Naive thymus-derived CD8-positive, alpha-beta T cell (primary cell): ENCODE measurements at regions not wholly inside any gene's neighbourhood (a gene's known extent, or its start where the extent isn't known, plus 50 kb on each side); places are given as distances from the start of the nearest gene placed in this dataset.
A peak's percentile ranks its signal among the peaks of the same experiment; 100 is the strongest.

Source experiments
- ATAC-seq, 2 donors: fragments of 150-1000 bp; cut with Tn5 transposase in 1 of 2; sonication (Bioruptor Pico), chemical (Tn5 transposase) in 1 of 2; 1 replicate in 1 of 2; 2 replicates in 1 of 2; pipeline ENCODE4 v1.10.0; 2021; ENCODE audit warnings: mild to moderate bottlenecking in 2 of 2, moderate library complexity in 2 of 2
- POLR2A ChIA-PET: fragments of 350-600 bp; sonication (Branson Sonifier 250); formaldehyde crosslinking; loops from one replicate; lab custom pipeline; 2021; ENCODE audit warnings: antibody characterized with exemption; lab: Charles Lee
- DNase-seq, 10 donors: peaks; one replicate each; pipeline versions ENCODE4 v3.0.0 to v3.0.0-alpha.2; 2020 to 2022
- H3K27ac Mint-ChIP-seq, 10 donors: one replicate each; pipeline ENCODE4 v1.8.0; 2020 to 2022; ENCODE audit warnings: mild to moderate bottlenecking in 10 of 10, mixed read lengths in 10 of 10, moderate library complexity in 4 of 10, inconsistent platforms in 1 of 10
- H3K27me3 Mint-ChIP-seq, 5 donors: one replicate each; pipeline ENCODE4 v1.8.0; 2021 to 2022; ENCODE audit warnings: mixed read lengths in 5 of 5
- H3K36me3 Mint-ChIP-seq, 3 donors: one replicate each; pipeline ENCODE4 v1.8.0; 2020 to 2022; ENCODE audit warnings: mixed read lengths in 3 of 3, mild to moderate bottlenecking in 2 of 3, inconsistent platforms in 1 of 3
- H3K4me1 Mint-ChIP-seq, 4 donors: one replicate each; pipeline ENCODE4 v1.8.0; 2021 to 2022; ENCODE audit warnings: mixed read lengths in 4 of 4
- H3K4me3 Mint-ChIP-seq, 10 donors: one replicate each; pipeline ENCODE4 v1.8.0; 2020 to 2022; ENCODE audit warnings: mild to moderate bottlenecking in 10 of 10, mixed read lengths in 10 of 10, moderate library complexity in 6 of 10, inconsistent platforms in 1 of 10
- H3K9me3 Mint-ChIP-seq, 9 donors: one replicate each; pipeline ENCODE4 v1.8.0; 2020 to 2022; ENCODE audit warnings: mixed read lengths in 9 of 9, mild to moderate bottlenecking in 3 of 9, inconsistent platforms in 1 of 9, moderate library complexity in 1 of 9

DNA sequence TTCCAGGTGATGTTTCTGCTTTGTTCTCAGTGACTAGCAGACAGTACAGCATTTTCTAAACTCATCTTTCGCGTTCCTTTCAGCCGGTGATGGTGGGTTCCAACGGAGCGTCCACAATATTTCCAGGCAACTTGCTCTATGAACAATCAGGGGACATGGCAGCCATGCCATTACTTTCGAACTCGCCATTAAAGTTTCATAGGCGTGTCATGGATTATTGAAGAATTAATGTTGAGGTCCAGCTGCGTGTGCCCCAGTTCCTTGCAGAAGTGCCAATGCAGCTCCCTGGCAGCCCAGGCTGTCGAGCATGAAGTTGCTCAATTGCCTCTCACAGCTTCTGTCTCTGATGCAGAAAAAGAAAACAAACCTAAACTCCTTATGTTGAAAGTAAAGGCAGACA, 262.2 kb downstream of the IRX2 start:
- peaks cover 0 to 2% (median 0%) of the 10 kb centered on the region in 5 donors for H3K27me3 Mint-ChIP-seq
- H3K36me3 Mint-ChIP-seq: no peaks in the 10 kb centered on the region
- POLR2A ChIA-PET: no interaction called here
- ATAC-seq (no peak), DNase-seq (no peak)
- peaks cover 0 to 9% (median 5%) of the 10 kb centered on the region in 9 donors for H3K9me3 Mint-ChIP-seq
- no peak overlapping the region for H3K4me3 Mint-ChIP-seq
- no peak overlapping the region for H3K27ac Mint-ChIP-seq
- no peaks in the 10 kb centered on the region for H3K4me1 Mint-ChIP-seq

DNA sequence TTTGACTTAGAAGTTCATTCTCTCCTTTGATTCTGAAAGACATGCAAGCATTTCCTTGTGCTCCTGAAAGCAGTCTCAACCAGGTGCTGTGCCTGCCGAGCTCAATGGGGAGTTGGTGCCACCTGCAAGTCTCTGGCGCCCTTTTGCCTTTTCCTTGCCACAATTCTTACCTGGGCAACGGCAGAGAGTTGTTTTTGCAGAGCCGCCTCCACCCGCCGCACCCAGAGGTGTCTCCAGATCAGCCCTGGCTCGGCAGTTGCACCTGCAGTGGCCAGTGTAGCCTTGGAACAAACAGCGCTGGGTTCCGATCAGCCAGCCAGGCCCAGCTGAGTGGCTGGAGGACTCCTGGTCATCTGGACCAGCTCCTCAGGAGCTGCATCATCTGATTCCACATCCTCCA, 262.9 kb downstream of the IRX2 start:
- no peak overlapping the region for H3K27ac Mint-ChIP-seq
- no peak overlapping the region for H3K4me3 Mint-ChIP-seq
- POLR2A ChIA-PET: no interaction called here
- DNase-seq (no peak), ATAC-seq (no peak)
- H3K4me1 Mint-ChIP-seq: no peaks in the 10 kb centered on the region
- H3K36me3 Mint-ChIP-seq: no peaks in the 10 kb centered on the region
- H3K27me3 Mint-ChIP-seq: peaks cover 0 to 2% (median 0%) of the 10 kb centered on the region in 5 donors
- peaks cover 0 to 9% (median 6%) of the 10 kb centered on the region in 9 donors for H3K9me3 Mint-ChIP-seq

DNA sequence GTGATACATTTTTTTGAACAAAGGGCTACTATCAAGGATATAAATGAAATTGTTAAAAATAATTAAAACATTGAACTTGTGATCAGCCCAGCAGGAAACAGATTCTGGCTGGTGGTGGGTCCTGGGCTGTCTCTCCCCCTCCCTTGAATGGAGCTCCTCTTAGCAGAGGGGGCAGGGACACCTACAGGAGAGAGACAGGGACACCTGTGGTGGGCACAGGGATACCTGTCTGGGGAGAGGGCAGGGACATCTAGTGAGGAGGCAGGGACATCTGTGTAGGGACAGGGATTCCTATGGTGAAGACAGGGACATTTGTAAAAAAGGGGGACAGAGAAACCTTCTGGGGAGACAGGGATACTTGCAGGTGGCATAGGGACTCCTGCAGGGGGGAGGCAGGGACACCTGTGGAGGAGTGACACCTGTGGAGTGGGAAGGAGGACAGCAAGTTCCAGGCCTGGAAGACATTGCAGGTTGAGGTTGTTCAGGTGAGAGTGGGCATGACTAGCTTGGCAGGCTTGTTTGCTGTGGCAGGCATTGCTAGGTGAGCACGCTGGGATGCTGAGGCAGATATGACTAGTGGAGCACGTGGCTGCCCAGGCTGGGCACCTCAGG, 264.2 kb downstream of the IRX2 start:
- Mint-ChIP-seq H3K27me3 (peaks cover 0 to 2% (median 0%) of the 10 kb centered on the region in 5 donors), H3K4me1 (no peaks in the 10 kb centered on the region), H3K36me3 (peaks cover 0 to 6% (median 0%) of the 10 kb centered on the region in 3 donors), H3K27ac (peak overlapping the region in 1 of 10 donors; percentile 40), H3K9me3 (peaks cover 0 to 17% (median 10%) of the 10 kb centered on the region in 9 donors), H3K4me3 (no peak overlapping the region)
- no peak for ATAC-seq
- POLR2A ChIA-PET: no interaction called here
- DNase-seq: no peak

DNA sequence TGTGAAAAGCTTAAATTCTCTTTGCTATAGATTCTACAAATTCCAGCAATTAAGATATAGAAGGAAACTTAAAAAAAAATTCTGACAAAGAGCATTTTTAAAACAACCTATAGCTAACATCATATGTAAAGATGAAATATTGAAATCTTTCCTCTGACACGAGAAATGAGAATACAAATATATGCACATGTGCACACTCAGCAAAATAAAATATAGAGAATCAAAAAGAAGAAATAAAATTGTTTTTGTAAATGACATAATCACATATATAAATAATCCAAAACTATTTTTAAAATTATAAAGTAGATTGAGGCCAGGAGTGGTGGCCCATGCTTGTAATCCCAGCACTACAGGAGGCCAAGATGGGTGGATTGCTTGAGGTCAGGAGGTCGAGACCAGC, 265.1 kb downstream of the IRX2 start:
- POLR2A ChIA-PET: no interaction called here
- Mint-ChIP-seq H3K9me3 (peaks cover 0 to 26% (median 19%) of the 10 kb centered on the region in 9 donors), H3K27ac (no peak overlapping the region), H3K4me3 (no peak overlapping the region), H3K4me1 (no peaks in the 10 kb centered on the region), H3K36me3 (peaks cover 0 to 13% (median 0%) of the 10 kb centered on the region in 3 donors), H3K27me3 (peaks cover 0 to 2% (median 0%) of the 10 kb centered on the region in 5 donors)
- ATAC-seq (no peak), DNase-seq (no peak)

DNA sequence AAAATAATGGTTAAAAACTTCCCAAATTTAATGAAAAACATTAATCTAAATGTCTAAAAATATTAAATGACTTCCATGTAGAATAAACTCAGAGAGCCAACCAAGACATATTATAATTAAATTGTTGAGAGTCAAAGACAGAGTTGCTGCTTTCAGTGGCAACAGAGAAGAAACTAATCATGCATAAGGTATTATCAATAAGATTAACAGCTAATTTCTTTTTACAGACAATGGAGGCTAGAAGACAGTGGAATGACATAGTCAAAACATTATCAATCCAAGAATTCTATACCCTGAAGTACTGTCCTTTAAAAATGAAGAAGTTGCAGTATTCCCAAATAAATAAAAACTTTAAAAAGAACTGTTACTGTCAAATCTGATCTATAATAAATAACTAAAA, 268.7 kb downstream of the IRX2 start:
- POLR2A ChIA-PET: no interaction called here
- H3K27me3 Mint-ChIP-seq: peaks cover 0 to 13% (median 3%) of the 10 kb centered on the region in 5 donors
- no peak overlapping the region for H3K4me3 Mint-ChIP-seq
- H3K27ac Mint-ChIP-seq: no peak overlapping the region
- no peak for ATAC-seq
- DNase-seq: no peak
- peaks cover 2 to 39% (median 22%) of the 10 kb centered on the region in 9 donors for H3K9me3 Mint-ChIP-seq
- H3K4me1 Mint-ChIP-seq: no peaks in the 10 kb centered on the region
- H3K36me3 Mint-ChIP-seq: peaks cover 0 to 13% (median 0%) of the 10 kb centered on the region in 3 donors

DNA sequence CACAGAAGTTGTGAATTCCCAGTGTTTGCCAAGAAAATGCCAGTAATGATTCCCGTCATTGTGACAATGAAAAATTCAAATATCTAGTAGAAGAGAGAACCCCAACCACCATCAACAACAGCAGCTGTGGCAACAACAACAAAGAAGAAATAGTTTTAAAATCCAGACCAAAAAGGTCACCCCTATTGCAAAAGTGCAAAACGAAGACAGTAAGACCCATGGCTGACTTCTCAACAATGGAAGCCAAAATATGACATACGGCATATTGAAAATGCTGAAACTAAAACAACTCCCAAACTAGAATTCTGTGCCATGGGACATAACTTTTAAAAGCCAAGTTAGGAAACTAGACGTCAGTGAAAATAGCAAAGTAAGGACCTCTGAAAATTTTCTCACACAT, 270.6 kb downstream of the IRX2 start:
- Mint-ChIP-seq H3K9me3 (peaks cover 2 to 35% (median 22%) of the 10 kb centered on the region in 9 donors), H3K4me1 (no peaks in the 10 kb centered on the region), H3K27ac (no peak overlapping the region), H3K27me3 (peaks cover 0 to 18% (median 8%) of the 10 kb centered on the region in 5 donors), H3K36me3 (peaks cover 0 to 13% (median 0%) of the 10 kb centered on the region in 3 donors), H3K4me3 (no peak overlapping the region)
- DNase-seq (no peak), ATAC-seq (no peak)
- POLR2A ChIA-PET: no interaction called here

DNA sequence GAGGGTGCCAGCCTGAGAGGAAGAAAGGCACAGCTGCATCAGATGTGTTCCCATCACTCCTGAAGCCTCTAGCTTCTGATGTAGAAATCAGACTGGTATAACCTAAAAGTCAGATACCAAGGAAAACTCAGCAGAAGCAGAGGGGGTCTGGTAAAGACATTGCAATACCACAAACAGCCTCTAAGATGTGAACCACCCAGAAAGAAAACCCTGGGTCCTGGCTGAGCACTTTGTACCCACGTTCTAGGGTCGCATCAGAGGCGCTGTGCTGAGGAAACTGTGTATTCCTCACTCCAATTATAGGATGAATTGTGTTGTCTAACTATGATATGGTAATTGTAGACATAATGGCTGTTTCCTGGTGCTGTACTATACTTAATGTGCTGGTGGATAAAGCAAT, 275.6 kb downstream of the IRX2 start:
- H3K27me3 Mint-ChIP-seq: peaks cover 0 to 23% (median 8%) of the 10 kb centered on the region in 5 donors
- H3K36me3 Mint-ChIP-seq: no peaks in the 10 kb centered on the region
- POLR2A ChIA-PET: no interaction called here
- H3K4me1 Mint-ChIP-seq: no peaks in the 10 kb centered on the region
- DNase-seq: no peak
- peaks cover 0 to 11% (median 3%) of the 10 kb centered on the region in 9 donors for H3K9me3 Mint-ChIP-seq
- no peak overlapping the region for H3K4me3 Mint-ChIP-seq
- H3K27ac Mint-ChIP-seq: no peak overlapping the region
- ATAC-seq: no peak

DNA sequence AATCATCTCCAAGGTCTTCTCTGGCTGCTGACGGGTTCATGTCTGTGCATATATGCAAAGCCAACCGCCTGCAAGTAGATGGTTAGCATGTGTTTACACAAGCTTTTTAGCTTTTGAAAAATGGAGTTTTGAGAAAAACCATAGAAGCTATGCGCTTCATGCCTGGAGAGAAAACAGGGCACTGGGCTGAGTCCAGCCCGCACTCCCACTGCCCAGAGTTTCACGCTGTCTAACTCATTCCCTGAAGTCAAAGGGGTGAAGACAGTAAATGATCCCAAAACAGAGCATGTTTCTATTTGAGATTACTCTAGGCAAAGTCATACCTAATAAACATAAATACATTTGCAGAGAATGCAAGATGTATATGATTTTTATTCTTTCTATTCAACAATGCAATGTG, 278.8 kb downstream of the IRX2 start:
- Mint-ChIP-seq H3K4me3 (no peak overlapping the region), H3K36me3 (no peaks in the 10 kb centered on the region), H3K4me1 (no peaks in the 10 kb centered on the region), H3K9me3 (peaks cover 0 to 2% (median 0%) of the 10 kb centered on the region in 9 donors), H3K27ac (no peak overlapping the region), H3K27me3 (peaks cover 0 to 13% (median 6%) of the 10 kb centered on the region in 5 donors)
- POLR2A ChIA-PET: no interaction called here
- ATAC-seq (no peak), DNase-seq (no peak)

DNA sequence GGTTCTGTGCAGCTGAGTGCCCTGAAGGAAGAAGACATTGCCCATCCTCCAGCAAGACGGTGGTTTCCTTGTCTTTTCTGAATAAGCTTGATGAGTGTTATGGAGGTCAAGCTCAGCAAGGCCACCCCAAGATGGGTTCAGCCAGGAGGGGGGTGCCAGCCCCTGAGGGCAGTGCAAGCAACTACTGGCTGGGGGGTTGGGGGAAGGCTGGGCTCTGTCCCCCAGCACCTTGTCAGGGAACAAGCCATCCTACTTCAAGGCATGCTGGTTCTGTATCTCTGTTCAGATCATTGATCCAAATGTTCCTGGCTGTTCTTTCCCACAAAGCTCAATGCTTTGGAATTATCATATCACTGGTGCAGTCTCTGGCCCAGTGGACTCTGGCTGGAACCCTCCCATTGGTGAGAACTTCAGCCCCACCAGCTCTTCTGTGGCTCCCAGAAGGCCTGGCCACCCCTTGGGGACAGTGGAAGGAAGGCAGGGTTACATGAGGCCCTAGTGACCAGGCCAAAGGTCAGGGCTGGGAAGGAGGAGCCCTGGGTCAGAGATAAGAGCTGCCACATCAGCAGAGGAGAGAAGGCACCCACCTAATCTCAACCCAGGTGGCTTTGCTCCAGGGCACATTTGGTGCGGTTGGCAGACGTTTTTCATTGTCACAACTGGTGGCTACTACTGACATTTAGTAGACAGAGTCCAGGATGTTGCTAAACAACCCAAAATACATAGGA, 280.2 kb downstream of the IRX2 start:
- Mint-ChIP-seq H3K27me3 (peaks cover 0 to 10% (median 4%) of the 10 kb centered on the region in 5 donors), H3K36me3 (no peaks in the 10 kb centered on the region), H3K9me3 (peaks cover 0 to 2% (median 0%) of the 10 kb centered on the region in 9 donors), H3K4me1 (no peaks in the 10 kb centered on the region), H3K27ac (no peak overlapping the region), H3K4me3 (no peak overlapping the region)
- ATAC-seq: no peak
- POLR2A ChIA-PET: no interaction called here
- no peak for DNase-seq

DNA sequence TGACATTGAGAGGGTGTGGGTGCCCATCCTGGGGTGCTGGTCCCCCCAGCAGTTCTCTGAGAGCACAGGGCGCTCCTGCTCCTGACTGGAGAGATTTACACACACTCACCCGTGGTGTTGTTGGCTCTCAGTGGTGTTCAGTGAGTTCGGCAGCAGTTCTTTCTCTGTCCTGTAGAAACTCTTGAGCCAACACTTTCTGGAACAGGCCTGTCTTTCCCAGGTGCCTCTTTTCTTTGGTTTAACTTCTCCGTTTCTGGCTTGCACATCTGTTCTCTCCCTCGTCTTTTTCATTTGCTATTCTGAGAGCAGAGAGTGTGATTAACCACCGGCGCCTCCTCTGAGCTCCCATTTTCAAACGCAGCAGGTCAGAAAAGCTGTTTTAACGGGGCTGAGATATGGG, 284.5 kb downstream of the IRX2 start:
- Mint-ChIP-seq H3K4me3 (no peak overlapping the region), H3K4me1 (peaks cover 0 to 1% (median 0%) of the 10 kb centered on the region in 4 donors), H3K36me3 (no peaks in the 10 kb centered on the region), H3K9me3 (peaks cover 0 to 2% (median 0%) of the 10 kb centered on the region in 9 donors), H3K27me3 (peaks cover 0 to 11% (median 3%) of the 10 kb centered on the region in 5 donors), H3K27ac (no peak overlapping the region)
- ATAC-seq (no peak), DNase-seq (no peak)
- POLR2A ChIA-PET: no interaction called here

DNA sequence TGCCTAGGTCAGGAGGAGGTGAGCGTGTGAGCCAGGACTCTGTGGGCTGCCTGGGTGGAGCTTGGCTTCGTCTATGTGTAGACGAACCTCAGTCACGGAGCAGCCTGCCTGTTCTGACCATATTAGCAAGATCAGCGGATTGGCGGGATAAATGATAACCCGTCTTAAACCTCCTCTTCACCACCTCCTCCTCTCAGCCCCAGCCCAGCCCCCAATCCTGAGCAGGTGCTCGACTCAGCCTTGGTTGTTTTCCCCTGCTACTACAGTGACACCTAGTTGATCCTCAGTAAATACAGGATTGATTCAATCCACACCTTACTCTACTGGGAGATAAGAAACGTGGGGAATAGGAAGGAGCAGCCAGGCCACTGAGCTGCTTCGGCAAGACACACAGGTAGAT, 286.1 kb downstream of the IRX2 start:
- POLR2A ChIA-PET: no interaction called here
- peaks cover 0 to 15% (median 4%) of the 10 kb centered on the region in 5 donors for H3K27me3 Mint-ChIP-seq
- no peak overlapping the region for H3K27ac Mint-ChIP-seq
- ATAC-seq (no peak), DNase-seq (no peak)
- no peaks in the 10 kb centered on the region for H3K36me3 Mint-ChIP-seq
- H3K4me1 Mint-ChIP-seq: peaks cover 0 to 1% (median 0%) of the 10 kb centered on the region in 4 donors
- H3K4me3 Mint-ChIP-seq: no peak overlapping the region
- H3K9me3 Mint-ChIP-seq: peaks cover 0 to 9% (median 0%) of the 10 kb centered on the region in 9 donors

DNA sequence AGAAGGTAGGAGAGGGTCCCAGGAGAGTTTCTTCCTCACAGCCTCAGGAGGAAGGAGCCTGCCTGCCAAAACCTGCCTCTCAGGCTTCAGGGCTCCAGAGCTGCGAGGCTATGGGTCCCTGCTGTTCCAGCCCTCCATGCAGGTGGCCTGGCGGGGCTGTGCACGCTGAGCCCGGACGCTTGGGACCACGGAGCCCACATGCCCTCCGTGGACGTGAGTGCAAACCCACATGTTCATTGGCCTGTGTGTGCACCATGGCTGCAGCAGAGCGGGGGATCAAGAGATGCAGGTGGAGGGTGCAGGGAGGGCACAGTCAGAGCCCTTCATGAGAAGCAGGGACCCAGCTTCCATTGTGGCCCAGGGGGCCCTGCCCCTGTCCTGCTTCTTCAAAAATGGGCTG, 287.3 kb downstream of the IRX2 start:
- no peaks in the 10 kb centered on the region for H3K36me3 Mint-ChIP-seq
- no peak for DNase-seq
- POLR2A ChIA-PET: no interaction called here
- peaks cover 3 to 22% (median 6%) of the 10 kb centered on the region in 5 donors for H3K27me3 Mint-ChIP-seq
- H3K4me1 Mint-ChIP-seq: peaks cover 0 to 1% (median 0%) of the 10 kb centered on the region in 4 donors
- peaks cover 0 to 9% (median 0%) of the 10 kb centered on the region in 9 donors for H3K9me3 Mint-ChIP-seq
- ATAC-seq: no peak
- H3K27ac Mint-ChIP-seq: no peak overlapping the region
- H3K4me3 Mint-ChIP-seq: no peak overlapping the region
